IPS-15b (cell line): ENCODE measurements at regions not wholly inside any gene's neighbourhood (a gene's known extent, or its start where the extent isn't known, plus 50 kb on each side); places are given as distances from the start of the nearest gene placed in this dataset.

Experiments
- H3K27me3 ChIP-seq: one replicate; pipeline ENCODE4 v1.6.1; 2013; ENCODE audit warnings: low read length; ENCODE audit not compliant: control insufficient read depth, insufficient read depth
- H3K36me3 ChIP-seq: one replicate; pipeline ENCODE4 v1.6.1; 2013; ENCODE audit warnings: low read length; ENCODE audit not compliant: control insufficient read depth, insufficient read depth
- H3K4me1 ChIP-seq: one replicate; pipeline ENCODE4 v1.6.1; 2013; ENCODE audit warnings: mild to moderate bottlenecking, low read length; ENCODE audit not compliant: control insufficient read depth, insufficient read depth
- H3K4me3 ChIP-seq: one replicate; pipeline ENCODE4 v1.5.1; 2013; ENCODE audit warnings: low read depth, low read length
- H3K9ac ChIP-seq: one replicate; pipeline ENCODE4 v1.6.1; 2013; ENCODE audit warnings: low read depth, mild to moderate bottlenecking, low read length
- H3K9me3 ChIP-seq: one replicate; pipeline ENCODE4 v1.6.1; 2013; ENCODE audit warnings: mild to moderate bottlenecking, low read length; ENCODE audit not compliant: control insufficient read depth, insufficient read depth

DNA sequence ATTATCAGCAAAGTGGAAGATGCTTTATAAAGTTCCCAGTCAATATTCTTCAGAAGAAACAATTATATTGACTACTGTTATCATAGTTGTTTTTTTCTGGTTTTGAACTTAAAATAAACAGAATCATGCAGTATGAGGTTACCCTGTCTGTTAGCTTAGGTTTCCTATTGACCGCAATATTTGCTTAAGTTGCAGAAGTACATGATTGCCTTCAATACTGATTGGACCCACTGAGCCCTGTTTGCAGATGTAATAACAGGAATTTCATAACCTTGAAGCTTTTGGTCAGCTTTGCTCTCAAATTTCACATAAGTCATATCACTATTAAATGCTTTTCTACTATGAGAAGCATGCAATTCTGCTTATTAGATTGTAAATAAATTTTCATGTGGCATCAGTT is 229.1 kb upstream of the FSTL5 start:
- Histone ChIP-seq H3K4me1 (no peaks in the 10 kb centered on the region), H3K36me3 (no peaks in the 10 kb centered on the region), H3K9me3 (no peaks in the 10 kb centered on the region), H3K4me3 (no peak overlapping the region), H3K27me3 (no peaks in the 10 kb centered on the region), H3K9ac (no peak overlapping the region)

DNA sequence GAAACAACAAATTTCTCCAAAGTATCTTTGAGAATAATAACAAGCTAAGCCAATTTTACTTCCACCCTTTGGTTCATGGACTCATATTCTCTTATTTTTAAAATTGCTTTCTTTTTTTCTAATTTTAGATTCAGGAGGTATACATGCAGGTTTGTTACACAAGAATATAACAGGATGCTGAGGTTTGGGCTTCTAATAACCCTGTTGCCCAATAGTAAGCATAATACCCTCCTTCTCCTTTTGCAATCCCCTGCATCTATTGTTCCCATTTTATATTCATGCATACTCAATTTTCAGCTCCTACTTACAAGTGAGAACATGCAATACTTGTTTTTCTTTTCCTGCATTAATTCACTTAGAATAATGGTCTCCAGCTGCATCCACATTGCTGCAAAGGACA is 202.3 kb upstream of the FSTL5 start:
- Histone ChIP-seq H3K36me3 (no peaks in the 10 kb centered on the region), H3K9me3 (no peaks in the 10 kb centered on the region), H3K4me3 (no peak overlapping the region), H3K4me1 (no peaks in the 10 kb centered on the region), H3K9ac (no peak overlapping the region), H3K27me3 (no peaks in the 10 kb centered on the region)

DNA sequence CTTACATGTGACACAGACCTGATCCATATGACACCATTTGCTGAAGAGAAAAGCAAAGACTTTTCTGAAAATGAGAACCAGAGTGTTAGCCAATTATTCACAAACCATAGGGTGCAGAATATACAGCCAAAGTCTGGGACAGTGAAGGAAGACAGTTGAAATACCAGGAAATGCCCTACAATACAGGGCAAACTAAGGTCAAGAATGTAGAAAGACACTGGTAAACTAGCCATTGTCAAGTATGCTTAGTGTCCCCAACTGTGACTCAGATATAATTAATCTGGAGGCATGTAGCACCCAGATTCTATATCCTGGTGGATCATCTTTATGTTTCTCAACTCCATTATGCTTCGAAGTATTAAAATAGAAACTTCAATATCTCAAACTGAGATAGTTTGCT is 200.9 kb upstream of the FSTL5 start:
- no peaks in the 10 kb centered on the region for H3K4me1 ChIP-seq
- no peaks in the 10 kb centered on the region for H3K27me3 ChIP-seq
- H3K4me3 ChIP-seq = no peak overlapping the region
- no peaks in the 10 kb centered on the region for H3K36me3 ChIP-seq
- H3K9me3 ChIP-seq = no peaks in the 10 kb centered on the region
- H3K9ac ChIP-seq = no peak overlapping the region

DNA sequence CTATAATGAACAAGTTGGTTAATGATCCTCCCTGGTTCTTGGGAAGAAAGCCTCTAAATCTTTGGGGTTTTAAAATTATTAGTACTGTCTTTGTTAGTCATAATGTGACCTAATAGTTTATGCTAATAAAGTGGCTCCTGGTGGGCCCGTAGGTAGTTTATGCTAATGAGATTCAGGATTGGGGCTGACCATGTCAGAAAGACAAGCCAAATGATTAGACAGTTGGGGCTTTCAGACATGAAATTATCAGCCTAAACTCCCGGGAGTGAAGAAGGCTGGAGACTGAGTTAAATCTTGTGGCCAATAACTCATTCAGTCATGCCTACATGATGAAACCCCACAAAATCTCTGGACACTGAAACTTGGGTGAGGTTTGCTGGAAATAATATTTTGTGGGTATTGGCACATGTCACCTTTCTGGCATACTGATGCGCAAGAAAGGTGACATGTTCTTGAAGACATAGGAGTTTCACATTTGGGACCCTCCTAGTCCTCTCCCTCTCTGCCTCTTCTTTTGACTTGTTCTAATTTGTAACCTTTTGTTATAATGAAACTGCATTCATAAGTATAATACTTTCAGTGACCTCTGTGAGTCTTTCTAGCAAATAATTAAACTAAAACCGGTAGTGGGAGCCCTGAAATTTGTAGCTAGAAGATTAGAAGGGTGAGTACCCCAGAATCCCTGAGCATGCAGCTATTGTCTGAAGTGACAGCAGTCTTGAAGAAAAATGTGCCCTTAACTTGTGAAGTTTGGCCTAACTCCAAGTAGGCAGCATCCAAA is 196.8 kb upstream of the FSTL5 start:
- Histone ChIP-seq H3K9ac (no peak overlapping the region), H3K4me1 (no peaks in the 10 kb centered on the region), H3K4me3 (no peak overlapping the region), H3K36me3 (no peaks in the 10 kb centered on the region), H3K27me3 (no peaks in the 10 kb centered on the region), H3K9me3 (no peaks in the 10 kb centered on the region)

DNA sequence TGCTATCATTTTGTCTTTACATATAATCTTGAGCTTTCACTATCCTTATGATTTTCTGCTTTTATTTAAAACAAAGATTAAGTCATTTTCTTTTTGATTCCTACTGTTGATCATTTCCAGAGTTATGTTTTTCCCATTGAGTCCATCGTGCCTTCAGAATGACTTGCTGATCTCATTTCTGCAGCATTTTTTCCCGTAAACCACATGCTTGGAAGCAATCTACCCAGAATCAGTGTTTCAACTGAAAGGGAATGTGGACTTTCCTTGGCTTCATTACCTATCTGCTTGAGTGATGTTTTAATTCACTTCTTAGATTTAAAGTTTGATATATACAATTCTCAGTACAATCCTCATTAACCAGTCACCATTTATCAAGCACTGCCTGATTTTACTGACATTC is 192.4 kb upstream of the FSTL5 start:
- Histone ChIP-seq H3K4me1 (no peaks in the 10 kb centered on the region), H3K4me3 (no peak overlapping the region), H3K27me3 (no peaks in the 10 kb centered on the region), H3K36me3 (no peaks in the 10 kb centered on the region), H3K9me3 (no peaks in the 10 kb centered on the region), H3K9ac (no peak overlapping the region)

DNA sequence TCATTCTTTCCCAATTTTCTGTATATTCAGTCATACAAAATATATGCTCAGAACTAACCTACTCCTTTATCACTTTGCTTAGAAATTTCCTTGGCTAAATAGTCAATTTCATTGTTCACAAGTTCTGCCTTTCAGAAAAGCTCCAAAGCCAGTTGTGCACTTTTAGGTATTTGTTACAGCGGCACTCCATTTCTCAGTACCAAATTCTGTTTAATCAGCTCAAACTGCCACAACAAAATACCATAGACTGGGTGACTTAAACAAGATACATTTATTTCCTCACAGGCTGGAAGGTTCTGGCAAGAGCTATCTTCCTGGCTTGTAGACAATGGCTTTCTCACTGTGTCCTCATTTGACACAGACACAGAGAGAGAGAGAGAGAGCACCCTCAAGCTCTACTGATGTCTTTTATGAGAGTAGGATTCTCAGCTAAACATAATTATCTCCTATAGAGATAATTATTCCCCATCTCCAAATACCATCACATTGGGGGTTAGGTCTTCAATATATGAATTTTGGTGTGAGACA is 188.8 kb upstream of the FSTL5 start:
- Histone ChIP-seq H3K27me3 (no peaks in the 10 kb centered on the region), H3K4me3 (no peak overlapping the region), H3K9me3 (no peaks in the 10 kb centered on the region), H3K36me3 (no peaks in the 10 kb centered on the region), H3K9ac (no peak overlapping the region), H3K4me1 (no peaks in the 10 kb centered on the region)

DNA sequence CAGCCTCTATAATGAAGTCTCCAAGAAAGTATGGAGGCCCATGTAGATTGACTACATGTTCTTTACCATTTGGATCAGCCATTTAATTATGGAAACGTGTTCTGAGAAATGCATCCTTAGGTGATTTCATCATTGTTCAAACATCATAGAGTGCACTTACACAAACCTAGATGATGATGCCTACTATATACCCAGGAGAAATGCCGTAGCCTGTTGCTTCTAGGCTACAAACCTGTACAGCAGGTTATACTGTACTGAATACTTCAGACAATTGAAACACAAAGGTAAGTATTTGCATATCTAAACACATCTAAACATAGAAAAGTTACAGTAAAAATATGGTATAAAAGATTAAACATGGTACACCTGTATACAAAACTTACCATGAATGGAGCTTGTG is 186.5 kb upstream of the FSTL5 start:
- no peaks in the 10 kb centered on the region for H3K36me3 ChIP-seq
- H3K9ac ChIP-seq = no peak overlapping the region
- no peak overlapping the region for H3K4me3 ChIP-seq
- H3K9me3 ChIP-seq = no peaks in the 10 kb centered on the region
- H3K27me3 ChIP-seq = no peaks in the 10 kb centered on the region
- no peaks in the 10 kb centered on the region for H3K4me1 ChIP-seq

DNA sequence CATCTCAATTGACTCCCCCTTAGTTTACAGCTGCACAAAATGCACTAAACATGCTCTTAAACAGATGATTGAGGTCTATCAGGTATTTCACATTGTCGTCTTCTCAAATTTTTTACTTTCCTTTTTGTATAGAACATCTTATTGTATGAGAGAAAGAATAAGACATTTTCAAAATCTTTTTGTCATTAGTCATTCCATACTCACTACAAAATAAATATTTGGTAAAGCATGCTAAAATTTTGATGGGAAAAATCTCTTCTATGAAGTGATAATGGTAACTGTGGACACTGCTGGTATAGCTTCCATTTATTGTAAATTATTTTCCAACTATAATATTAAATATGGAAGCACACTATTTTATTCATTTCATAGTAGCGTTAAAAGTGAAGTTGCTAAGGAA is 185.6 kb upstream of the FSTL5 start:
- Histone ChIP-seq H3K4me1 (no peaks in the 10 kb centered on the region), H3K36me3 (no peaks in the 10 kb centered on the region), H3K27me3 (no peaks in the 10 kb centered on the region), H3K4me3 (no peak overlapping the region), H3K9ac (no peak overlapping the region), H3K9me3 (no peaks in the 10 kb centered on the region)

DNA sequence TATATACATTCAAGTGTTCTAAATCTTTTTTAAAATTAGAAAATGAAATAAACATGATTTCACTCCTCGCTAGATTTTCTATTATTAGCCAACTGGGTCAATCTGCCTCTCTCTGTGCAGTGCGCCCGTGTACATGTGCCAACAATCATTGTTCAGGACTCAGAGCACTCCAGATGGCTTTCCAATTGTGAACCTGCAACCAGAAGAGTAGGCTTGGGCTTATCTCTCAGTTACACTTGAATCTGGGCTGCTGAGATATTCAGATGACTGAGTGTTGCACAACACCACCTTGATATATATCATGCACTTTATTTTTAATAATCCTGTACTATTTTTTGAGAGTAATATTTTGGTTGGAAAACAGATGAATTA is 184.0 kb upstream of the FSTL5 start:
- no peaks in the 10 kb centered on the region for H3K36me3 ChIP-seq
- no peak overlapping the region for H3K9ac ChIP-seq
- H3K9me3 ChIP-seq = no peaks in the 10 kb centered on the region
- no peaks in the 10 kb centered on the region for H3K27me3 ChIP-seq
- no peaks in the 10 kb centered on the region for H3K4me1 ChIP-seq
- no peak overlapping the region for H3K4me3 ChIP-seq

DNA sequence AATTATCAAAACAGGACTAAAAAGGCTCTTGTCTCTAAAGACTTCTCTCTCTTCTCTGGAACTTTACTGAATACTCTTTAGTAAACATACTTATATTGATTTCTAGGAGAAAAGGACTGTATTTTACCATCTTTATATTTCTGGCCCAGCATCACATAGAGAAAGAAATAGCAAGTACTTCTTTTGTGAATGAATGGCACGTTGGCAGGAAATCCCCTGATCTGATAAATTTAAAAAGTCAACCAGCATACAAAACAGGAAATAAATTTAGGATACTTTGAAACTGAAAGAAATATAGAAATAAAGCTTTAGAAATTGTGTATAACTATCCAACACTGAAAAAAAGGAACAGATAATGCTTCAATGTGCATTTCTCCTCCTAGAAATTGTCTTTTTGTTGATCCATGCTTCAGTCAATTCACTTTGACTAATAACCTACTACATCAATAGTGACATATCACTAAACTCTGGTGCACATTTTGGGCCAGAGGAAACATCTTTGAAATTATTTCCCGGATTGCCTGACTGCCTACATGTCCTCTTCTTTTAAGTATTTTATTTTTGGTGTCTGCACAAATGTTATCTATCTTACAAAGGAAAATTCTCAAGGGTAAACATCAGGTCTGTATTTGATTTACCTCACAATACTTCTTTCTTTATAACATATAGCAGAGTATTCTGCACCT is 183.5 kb upstream of the FSTL5 start:
- Histone ChIP-seq H3K27me3 (no peaks in the 10 kb centered on the region), H3K9me3 (no peaks in the 10 kb centered on the region), H3K4me3 (no peak overlapping the region), H3K4me1 (no peaks in the 10 kb centered on the region), H3K36me3 (no peaks in the 10 kb centered on the region), H3K9ac (no peak overlapping the region)

DNA sequence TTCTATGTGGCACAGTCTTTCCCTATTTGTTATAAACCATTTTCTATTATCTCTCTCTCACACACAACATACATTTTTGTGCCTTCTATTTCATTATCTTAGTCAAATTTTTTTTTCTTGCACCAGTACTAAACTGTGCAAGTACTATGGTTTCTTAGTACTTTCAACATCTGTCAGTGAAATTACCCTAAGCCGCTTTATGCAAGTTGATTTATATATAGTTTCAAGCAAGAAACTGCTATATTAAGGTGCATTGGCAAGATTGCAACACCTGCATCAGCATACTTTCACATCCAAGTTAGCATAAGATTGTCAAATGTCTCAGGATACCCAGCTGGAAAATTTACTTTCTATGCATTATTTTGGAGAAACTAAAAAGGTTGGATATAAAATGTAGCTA is 180.2 kb upstream of the FSTL5 start:
- no peaks in the 10 kb centered on the region for H3K9me3 ChIP-seq
- no peaks in the 10 kb centered on the region for H3K27me3 ChIP-seq
- no peak overlapping the region for H3K9ac ChIP-seq
- H3K4me1 ChIP-seq = no peaks in the 10 kb centered on the region
- H3K36me3 ChIP-seq = no peaks in the 10 kb centered on the region
- H3K4me3 ChIP-seq = no peak overlapping the region

DNA sequence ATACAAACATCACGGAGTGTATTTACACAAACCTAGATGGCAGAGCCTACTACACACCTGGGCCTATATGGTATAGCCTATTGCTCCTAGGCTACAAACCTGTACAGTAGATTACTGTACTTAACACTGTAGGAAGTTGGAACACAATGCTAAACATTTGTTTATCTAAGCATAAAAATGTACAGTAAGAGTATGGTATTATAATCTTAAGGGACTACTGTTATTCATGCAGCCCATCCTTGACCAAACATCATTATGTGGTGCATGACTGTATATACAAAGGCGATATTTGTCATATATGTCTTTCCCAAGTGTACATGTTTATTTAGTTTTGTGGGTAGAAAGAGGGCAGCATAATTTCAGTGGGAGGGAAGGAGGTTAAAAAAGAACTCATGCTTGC is 177.7 kb upstream of the FSTL5 start:
- no peak overlapping the region for H3K9ac ChIP-seq
- no peaks in the 10 kb centered on the region for H3K9me3 ChIP-seq
- H3K4me3 ChIP-seq = no peak overlapping the region
- H3K36me3 ChIP-seq = no peaks in the 10 kb centered on the region
- no peaks in the 10 kb centered on the region for H3K4me1 ChIP-seq
- no peaks in the 10 kb centered on the region for H3K27me3 ChIP-seq
